Tibial nerve (tissue), 4 donors: ENCODE measurements at regions not wholly inside any gene's neighbourhood (a gene's known extent, or its start where the extent isn't known, plus 50 kb on each side); places are given as distances from the start of the nearest gene placed in this dataset.

ENCODE experiments used
- CTCF ChIP-seq, 5 experiments: fragments of 200-600 bp in 3 of 5; fragments of 450-650 bp in 2 of 5; sonication (generic) in 3 of 5; IDR thresholded peaks; one replicate each; pipeline ENCODE4 v1.5.1; 2016 to 2019; ENCODE audit warnings: antibody characterized with exemption in 5 of 5, mild to moderate bottlenecking in 3 of 5, moderate library complexity in 2 of 5
- EP300 ChIP-seq, 2 donors: sonication (generic); formaldehyde crosslinking; IDR thresholded peaks; one replicate each; pipeline ENCODE4 v1.6.1; 2017; ENCODE audit warnings: antibody characterized with exemption in 2 of 2, mild to moderate bottlenecking in 1 of 2
- POLR2A ChIP-seq, 2 donors: fragments of 450-650 bp; IDR thresholded peaks; one replicate each; pipeline ENCODE4 v1.6.1; 2017; ENCODE audit warnings: antibody characterized with exemption in 2 of 2, mild to moderate bottlenecking in 2 of 2, moderate library complexity in 2 of 2

GRCh38 chr12:118498171-118498570 is 121.8 kb downstream of the SUDS3 start:
- TF ChIP-seq CTCF (IDR thresholded peaks at IDR 0.05) (no peak), POLR2A (IDR thresholded peaks at IDR 0.05) (no peak), EP300 (IDR thresholded peaks at IDR 0.05) (no peak)
